Mesothelial cell of epicardium (in vitro differentiated cells): ENCODE measurements at regions not wholly inside any gene's neighbourhood (a gene's known extent, or its start where the extent isn't known, plus 50 kb on each side); places are given as distances from the start of the nearest gene placed in this dataset.
A peak's percentile ranks its signal among the peaks of the same experiment; 100 is the strongest.

Source experiments
- DNase-seq, 2 experiments: peaks; one replicate each; pipeline ENCODE4 v3.0.0; 2021; ENCODE audit warnings: low spot score in 2 of 2; ENCODE audit not compliant: unreplicated experiment in 2 of 2
- H3K27ac Mint-ChIP-seq: 2 replicates; pipeline ENCODE4 v1.8.0; 2021; ENCODE audit warnings: mixed read lengths
- H3K27me3 Mint-ChIP-seq: 2 replicates; pipeline ENCODE4 v1.8.0; 2021; ENCODE audit warnings: low read depth, mixed read lengths
- H3K36me3 Mint-ChIP-seq: 2 replicates; pipeline ENCODE4 v1.8.0; 2021; ENCODE audit warnings: mixed read lengths
- H3K4me1 Mint-ChIP-seq: 2 replicates; pipeline ENCODE4 v1.8.0; 2021; ENCODE audit warnings: mixed read lengths
- H3K4me3 Mint-ChIP-seq: 2 replicates; pipeline ENCODE4 v1.8.0; 2021; ENCODE audit warnings: mild to moderate bottlenecking, moderate library complexity, mixed read lengths
- H3K9me3 Mint-ChIP-seq: 2 replicates; pipeline ENCODE4 v1.8.0; 2021; ENCODE audit warnings: mixed read lengths
- CTCF ChIP-seq: fragments of 200-600 bp; sonication (generic); IDR thresholded peaks from one replicate; pipeline ENCODE4 v1.5.0; 2021; ENCODE audit warnings: antibody characterized with exemption; ENCODE audit not compliant: unreplicated experiment

DNA sequence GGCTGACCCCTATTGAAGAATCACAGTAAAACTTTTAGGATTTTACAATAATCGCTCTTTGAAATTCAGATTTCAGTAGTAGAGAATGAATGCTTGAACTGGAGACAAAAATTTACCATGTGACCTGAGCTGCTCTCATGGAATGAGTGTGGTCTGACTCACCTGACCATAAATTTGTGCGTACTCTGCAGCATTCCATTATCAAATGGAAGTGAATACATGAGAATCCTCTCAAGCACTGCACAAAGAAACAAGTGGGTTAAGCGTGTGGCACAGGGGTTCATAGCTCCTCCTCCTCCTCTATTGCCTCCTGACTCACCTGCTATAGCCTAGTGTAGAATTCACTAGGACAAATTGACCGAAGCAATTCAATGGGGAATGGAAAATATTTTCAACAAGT lies 269.8 kb upstream of the CDH9 start:
- H3K27me3 Mint-ChIP-seq, result no peaks in the 10 kb centered on the region
- no peak for TF ChIP-seq CTCF
- H3K4me1 Mint-ChIP-seq, result peaks cover 9% of the 10 kb centered on the region

GRCh38 chr5:27290172-27290571 lies 251.8 kb upstream of the CDH9 start:
- peak overlapping the region; percentile 21 for H3K27ac Mint-ChIP-seq
- peaks cover 7% of the 10 kb centered on the region for H3K36me3 Mint-ChIP-seq
- no peak for TF ChIP-seq CTCF
- H3K4me3 Mint-ChIP-seq, result no peak overlapping the region
- H3K27me3 Mint-ChIP-seq, result no peaks in the 10 kb centered on the region
- H3K9me3 Mint-ChIP-seq, result peaks cover 19% of the 10 kb centered on the region
- peaks cover 9% of the 10 kb centered on the region for H3K4me1 Mint-ChIP-seq
- DNase-seq, result no peak

More for the DNA sequence above, 269.8 kb upstream of the CDH9 start:
- no peak overlapping the region for H3K27ac Mint-ChIP-seq
- peaks cover 1% of the 10 kb centered on the region for H3K36me3 Mint-ChIP-seq
- H3K4me3 Mint-ChIP-seq, result no peak overlapping the region
- peaks cover 5% of the 10 kb centered on the region for H3K9me3 Mint-ChIP-seq
- DNase-seq, result no peak

GRCh38 chr5:27276119-27276518 lies 237.7 kb upstream of the CDH9 start:
- Mint-ChIP-seq H3K27me3 (no peaks in the 10 kb centered on the region), H3K9me3 (no peaks in the 10 kb centered on the region), H3K27ac (no peak overlapping the region), H3K36me3 (no peaks in the 10 kb centered on the region), H3K4me1 (peaks cover 10% of the 10 kb centered on the region), H3K4me3 (no peak overlapping the region)
- no peak for DNase-seq
- TF ChIP-seq CTCF, result no peak

GRCh38 chr5:27275345-27275744 lies 237.0 kb upstream of the CDH9 start:
- H3K36me3 Mint-ChIP-seq, result no peaks in the 10 kb centered on the region
- TF ChIP-seq CTCF, result no peak
- H3K27ac Mint-ChIP-seq, result no peak overlapping the region
- DNase-seq, result no peak
- H3K4me1 Mint-ChIP-seq, result peaks cover 10% of the 10 kb centered on the region
- H3K4me3 Mint-ChIP-seq, result no peak overlapping the region
- H3K27me3 Mint-ChIP-seq, result no peaks in the 10 kb centered on the region
- no peaks in the 10 kb centered on the region for H3K9me3 Mint-ChIP-seq

GRCh38 chr5:27269766-27270165 lies 231.4 kb upstream of the CDH9 start:
- TF ChIP-seq CTCF, result no peak
- no peak for DNase-seq
- H3K4me1 Mint-ChIP-seq, result peaks cover 12% of the 10 kb centered on the region
- H3K36me3 Mint-ChIP-seq, result peaks cover 5% of the 10 kb centered on the region
- H3K4me3 Mint-ChIP-seq, result no peak overlapping the region
- no peak overlapping the region for H3K27ac Mint-ChIP-seq
- H3K9me3 Mint-ChIP-seq, result peaks cover 3% of the 10 kb centered on the region
- no peaks in the 10 kb centered on the region for H3K27me3 Mint-ChIP-seq

GRCh38 chr5:27267209-27267824 lies 228.9 kb upstream of the CDH9 start:
- Mint-ChIP-seq H3K27ac (no peak overlapping the region), H3K4me3 (no peak overlapping the region), H3K9me3 (peaks cover 24% of the 10 kb centered on the region), H3K36me3 (peaks cover 18% of the 10 kb centered on the region), H3K4me1 (peaks cover 12% of the 10 kb centered on the region), H3K27me3 (no peaks in the 10 kb centered on the region)
- TF ChIP-seq CTCF, result no peak
- no peak for DNase-seq
